Hematopoietic multipotent progenitor cell treated with erythropoietin and hydrocortisone succinate and interleukin-3 and kit ligand, for 6 days (in vitro differentiated cells): ENCODE measurements at regions not wholly inside any gene's neighbourhood (a gene's known extent, or its start where the extent isn't known, plus 50 kb on each side); places are given as distances from the start of the nearest gene placed in this dataset.
"Not testable (repeated sequence)": the region's sequence is repeated elsewhere in the genome, so short reads cannot be mapped to it uniquely, and the experiment has no call there.

ENCODE experiments used
- DNase-seq: peaks from one replicate; pipeline ENCODE4 v3.0.0-alpha.2; 2015

- DNase-seq: no peak
These were observed 414.4 kb upstream of the PDZRN3 start for GRCh38 chr3:74039105-74039504.

GRCh38 chr3:74036568-74036967 is 411.8 kb upstream of the PDZRN3 start:
- DNase-seq: no peak

- no peak for DNase-seq
These were observed 411.4 kb upstream of the PDZRN3 start for GRCh38 chr3:74036102-74036501.

- no peak for DNase-seq
These were observed 409.1 kb upstream of the PDZRN3 start for GRCh38 chr3:74033806-74034205.

- no peak for DNase-seq
These were observed 408.6 kb upstream of the PDZRN3 start for GRCh38 chr3:74033381-74033780.

- no peak for DNase-seq
These were observed 402.4 kb upstream of the PDZRN3 start for GRCh38 chr3:74027121-74027520.

GRCh38 chr3:74023395-74023794 is 398.7 kb upstream of the PDZRN3 start:
- DNase-seq: no peak

- no peak for DNase-seq
These were observed 396.7 kb upstream of the PDZRN3 start for GRCh38 chr3:74021449-74021848.

- no peak for DNase-seq
These were observed 385.5 kb upstream of the PDZRN3 start for GRCh38 chr3:74009961-74010844.

- no peak for DNase-seq
These were observed 379.6 kb upstream of the PDZRN3 start for GRCh38 chr3:74004386-74004785.

- no peak for DNase-seq
These were observed 379.0 kb upstream of the PDZRN3 start for GRCh38 chr3:74003734-74004133.

- no peak for DNase-seq
These were observed 376.7 kb upstream of the PDZRN3 start for GRCh38 chr3:74001436-74001835.

- DNase-seq: no peak
These were observed 376.0 kb upstream of the PDZRN3 start for GRCh38 chr3:74000725-74001124.

GRCh38 chr3:73999501-73999900 is 374.8 kb upstream of the PDZRN3 start:
- no peak for DNase-seq

- DNase-seq: not testable (repeated sequence)
These were observed 365.9 kb upstream of the PDZRN3 start for GRCh38 chr3:73990691-73991090.

- no peak for DNase-seq
These were observed 342.0 kb upstream of the PDZRN3 start for GRCh38 chr3:73966733-73967132.

- no peak for DNase-seq
These were observed 340.1 kb upstream of the PDZRN3 start for GRCh38 chr3:73964818-73965217.

GRCh38 chr3:73955494-73956070 is 330.8 kb upstream of the PDZRN3 start:
- DNase-seq: no peak

GRCh38 chr3:73954506-73954905 is 329.8 kb upstream of the PDZRN3 start:
- DNase-seq: no peak

- no peak for DNase-seq
These were observed 328.0 kb upstream of the PDZRN3 start for GRCh38 chr3:73952781-73953180.

GRCh38 chr3:73950865-73951558 is 326.3 kb upstream of the PDZRN3 start:
- no peak for DNase-seq

GRCh38 chr3:73945541-73945940 is 320.8 kb upstream of the PDZRN3 start:
- no peak for DNase-seq

GRCh38 chr3:73939985-73940384 is 315.2 kb upstream of the PDZRN3 start:
- no peak for DNase-seq

GRCh38 chr3:73933585-73933984 is 308.8 kb upstream of the PDZRN3 start:
- no peak for DNase-seq
